GM12878 (cell line): ENCODE measurements at regions not wholly inside any gene's neighbourhood (a gene's known extent, or its start where the extent isn't known, plus 50 kb on each side); places are given as distances from the start of the nearest gene placed in this dataset.

ENCODE experiments used
- CEBPB ChIP-seq, 2 experiments: fragments of 150-350 bp in 1 of 2; IDR thresholded peaks; 2 replicates each; pipeline ENCODE4 v1.6.1; 2012 to 2014; ENCODE audit warnings: low read depth in 2 of 2, low read length in 2 of 2, borderline replicate concordance in 1 of 2, inconsistent platforms in 1 of 2
- E2F4 ChIP-seq: IDR thresholded peaks from 2 replicates; pipeline ENCODE4 v1.6.1; 2012; ENCODE audit warnings: low read depth, low read length, improper control_type of control experiment
- EED ChIP-seq: sonication (generic); IDR thresholded peaks from 2 replicates; pipeline ENCODE4 v1.6.1; 2016; ENCODE audit warnings: antibody characterized with exemption, low read depth
- EP300 ChIP-seq, 2 experiments: fragments of 150-350 bp in 1 of 2; IDR thresholded peaks; 2 replicates each; pipeline ENCODE4 v1.6.1; 2011 to 2012; ENCODE audit warnings: low read depth in 2 of 2, low read length in 2 of 2, borderline replicate concordance in 1 of 2, improper control_type of control experiment in 1 of 2, inconsistent platforms in 1 of 2; ENCODE audit not compliant: control insufficient read depth in 1 of 2
- NBN ChIP-seq: fragments of 450-650 bp; IDR thresholded peaks from 2 replicates; pipeline ENCODE4 v1.6.1; 2016
- NFXL1 ChIP-seq: fragments of 450-650 bp; IDR thresholded peaks from 2 replicates; pipeline ENCODE4 v1.6.1; 2017; ENCODE audit warnings: antibody characterized with exemption, mild to moderate bottlenecking, borderline replicate concordance
- RELA ChIP-seq: fragments of 450-650 bp; IDR thresholded peaks from 2 replicates; pipeline ENCODE4 v1.8.0; 2014; ENCODE audit warnings: borderline replicate concordance; ENCODE audit not compliant: partially characterized antibody
- YY1 ChIP-seq: IDR thresholded peaks from 2 replicates; pipeline ENCODE4 v1.6.1; 2011; ENCODE audit warnings: low read depth, mild to moderate bottlenecking, low read length
- ZNF24 ChIP-seq: fragments of 450-650 bp; IDR thresholded peaks from 2 replicates; pipeline ENCODE4 v1.6.1; 2017; ENCODE audit warnings: antibody characterized with exemption, mild to moderate bottlenecking
- TF ChIP-seq, protein P1 (sequence below), 3 experiments: IDR thresholded peaks in 2 of 3; conservative IDR thresholded peaks in 1 of 3; 2 replicates each; pipeline ENCODE4 v1.5.1; 2011; ENCODE audit warnings: low read depth in 3 of 3, low read length in 3 of 3, mild to moderate bottlenecking in 3 of 3, control low read depth in 2 of 3, moderate library complexity in 2 of 3, inconsistent platforms in 1 of 3, mixed read lengths in 1 of 3; ENCODE audit not compliant: control insufficient read depth in 2 of 3, insufficient read depth in 1 of 3; ENCODE audit errors: extremely low read depth in 1 of 3
- TF ChIP-seq, protein P2 (sequence below): fragments of 450-650 bp; IDR thresholded peaks from 2 replicates; pipeline ENCODE4 v1.6.1; 2018; ENCODE audit warnings: borderline replicate concordance, mild to moderate bottlenecking; ENCODE audit not compliant: partially characterized antibody

DNA sequence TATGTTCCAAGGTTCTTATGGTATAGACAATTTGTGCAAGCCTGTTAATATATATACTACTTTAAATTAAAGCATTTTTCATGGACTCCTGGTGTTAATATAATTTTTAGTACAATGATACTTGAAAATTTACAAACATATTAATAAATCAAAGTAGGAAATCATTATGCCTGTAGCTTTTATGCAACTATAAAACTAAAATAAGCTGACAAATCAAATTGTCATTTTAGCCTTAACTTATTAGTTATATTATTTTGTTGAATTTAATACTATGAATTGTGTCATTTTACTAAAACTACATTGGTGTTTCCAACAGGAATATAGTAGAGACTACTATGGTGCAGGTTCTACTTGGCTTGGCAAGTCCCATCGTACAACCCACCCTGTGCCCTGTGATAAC lies 96.0 kb downstream of the MED10 start:
- no peak for TF ChIP-seq ZNF24
- TF ChIP-seq, protein P1, sequence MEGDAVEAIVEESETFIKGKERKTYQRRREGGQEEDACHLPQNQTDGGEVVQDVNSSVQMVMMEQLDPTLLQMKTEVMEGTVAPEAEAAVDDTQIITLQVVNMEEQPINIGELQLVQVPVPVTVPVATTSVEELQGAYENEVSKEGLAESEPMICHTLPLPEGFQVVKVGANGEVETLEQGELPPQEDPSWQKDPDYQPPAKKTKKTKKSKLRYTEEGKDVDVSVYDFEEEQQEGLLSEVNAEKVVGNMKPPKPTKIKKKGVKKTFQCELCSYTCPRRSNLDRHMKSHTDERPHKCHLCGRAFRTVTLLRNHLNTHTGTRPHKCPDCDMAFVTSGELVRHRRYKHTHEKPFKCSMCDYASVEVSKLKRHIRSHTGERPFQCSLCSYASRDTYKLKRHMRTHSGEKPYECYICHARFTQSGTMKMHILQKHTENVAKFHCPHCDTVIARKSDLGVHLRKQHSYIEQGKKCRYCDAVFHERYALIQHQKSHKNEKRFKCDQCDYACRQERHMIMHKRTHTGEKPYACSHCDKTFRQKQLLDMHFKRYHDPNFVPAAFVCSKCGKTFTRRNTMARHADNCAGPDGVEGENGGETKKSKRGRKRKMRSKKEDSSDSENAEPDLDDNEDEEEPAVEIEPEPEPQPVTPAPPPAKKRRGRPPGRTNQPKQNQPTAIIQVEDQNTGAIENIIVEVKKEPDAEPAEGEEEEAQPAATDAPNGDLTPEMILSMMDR (IDR thresholded peaks at IDR 0.05 in 2 of 3, conservative IDR thresholded peaks at IDR 0.05 in 1 of 3; ENCODE audit: control insufficient read depth in 2 of 3, extremely low read depth in 1 of 3, insufficient read depth in 1 of 3, low read depth in 3 of 3, low read length in 3 of 3) = no peak
- TF ChIP-seq CEBPB (IDR thresholded peaks at IDR 0.05; ENCODE audit: borderline replicate concordance in 1 of 2, low read depth in 2 of 2, low read length in 2 of 2) = no peak
- TF ChIP-seq NFXL1 = no peak
- TF ChIP-seq NBN = no peak
- no peak for TF ChIP-seq E2F4
- no peak for TF ChIP-seq EED
- TF ChIP-seq YY1 = no peak
- no peak for TF ChIP-seq RELA
- TF ChIP-seq, protein P2, sequence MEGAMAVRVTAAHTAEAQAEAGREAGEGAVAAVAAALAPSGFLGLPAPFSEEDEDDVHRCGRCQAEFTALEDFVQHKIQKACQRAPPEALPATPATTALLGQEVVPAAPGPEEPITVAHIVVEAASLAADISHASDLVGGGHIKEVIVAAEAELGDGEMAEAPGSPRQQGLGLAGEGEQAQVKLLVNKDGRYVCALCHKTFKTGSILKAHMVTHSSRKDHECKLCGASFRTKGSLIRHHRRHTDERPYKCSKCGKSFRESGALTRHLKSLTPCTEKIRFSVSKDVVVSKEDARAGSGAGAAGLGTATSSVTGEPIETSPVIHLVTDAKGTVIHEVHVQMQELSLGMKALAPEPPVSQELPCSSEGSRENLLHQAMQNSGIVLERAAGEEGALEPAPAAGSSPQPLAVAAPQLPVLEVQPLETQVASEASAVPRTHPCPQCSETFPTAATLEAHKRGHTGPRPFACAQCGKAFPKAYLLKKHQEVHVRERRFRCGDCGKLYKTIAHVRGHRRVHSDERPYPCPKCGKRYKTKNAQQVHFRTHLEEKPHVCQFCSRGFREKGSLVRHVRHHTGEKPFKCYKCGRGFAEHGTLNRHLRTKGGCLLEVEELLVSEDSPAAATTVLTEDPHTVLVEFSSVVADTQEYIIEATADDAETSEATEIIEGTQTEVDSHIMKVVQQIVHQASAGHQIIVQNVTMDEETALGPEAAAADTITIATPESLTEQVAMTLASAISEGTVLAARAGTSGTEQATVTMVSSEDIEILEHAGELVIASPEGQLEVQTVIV = no peak
- no peak for TF ChIP-seq EP300 (IDR thresholded peaks at IDR 0.05; ENCODE audit: borderline replicate concordance in 1 of 2, control insufficient read depth in 1 of 2, low read depth in 2 of 2, low read length in 2 of 2)
